Endothelial cell of umbilical vein (primary cell): ENCODE measurements at regions not wholly inside any gene's neighbourhood (a gene's known extent, or its start where the extent isn't known, plus 50 kb on each side); places are given as distances from the start of the nearest gene placed in this dataset.
"Not testable (repeated sequence)": the region's sequence is repeated elsewhere in the genome, so short reads cannot be mapped to it uniquely, and the experiment has no call there.

Source experiments
- EZH2 ChIP-seq: IDR thresholded peaks from 2 replicates; pipeline ENCODE4 v1.6.1; 2012; ENCODE audit warnings: borderline replicate concordance, low read depth, mild to moderate bottlenecking, moderate library complexity, low read length, inconsistent platforms; ENCODE audit not compliant: severe bottlenecking
- MYC ChIP-seq: IDR thresholded peaks from one replicate; pipeline ENCODE4 v1.6.1; 2011; ENCODE audit warnings: mild to moderate bottlenecking, low read depth, low read length
- TF ChIP-seq, protein P1 (sequence below), 2 donors: IDR thresholded peaks; 1 replicate in 1 of 2; 2 replicates in 1 of 2; pipeline ENCODE4 v1.5.1; 2011; ENCODE audit warnings: low read length in 2 of 2, mild to moderate bottlenecking in 2 of 2, moderate library complexity in 2 of 2, control low read depth in 1 of 2, inconsistent platforms in 1 of 2, low read depth in 1 of 2; ENCODE audit not compliant: insufficient read depth in 1 of 2; ENCODE audit errors: extremely low read depth in 1 of 2

DNA sequence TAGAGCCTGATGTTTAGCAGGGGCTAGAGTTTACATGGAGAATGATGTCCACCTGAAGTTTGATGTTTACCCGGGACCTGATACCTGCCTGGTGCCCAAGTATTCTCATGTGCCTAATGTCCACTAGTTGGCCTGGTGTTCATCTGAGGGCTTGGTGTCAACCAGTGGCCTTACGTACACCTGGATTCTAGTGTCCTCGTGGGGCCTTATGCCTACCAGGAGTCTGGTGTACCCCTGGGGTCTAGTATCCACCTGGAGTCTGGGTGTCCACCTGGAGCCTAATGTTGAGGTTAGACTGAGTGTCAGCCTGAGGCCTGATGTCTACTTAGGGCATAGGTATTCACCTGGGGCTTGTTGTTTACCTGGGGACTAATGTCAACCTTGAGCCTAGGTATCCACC, 195.7 kb downstream of the POTEM start:
- TF ChIP-seq, protein P1, sequence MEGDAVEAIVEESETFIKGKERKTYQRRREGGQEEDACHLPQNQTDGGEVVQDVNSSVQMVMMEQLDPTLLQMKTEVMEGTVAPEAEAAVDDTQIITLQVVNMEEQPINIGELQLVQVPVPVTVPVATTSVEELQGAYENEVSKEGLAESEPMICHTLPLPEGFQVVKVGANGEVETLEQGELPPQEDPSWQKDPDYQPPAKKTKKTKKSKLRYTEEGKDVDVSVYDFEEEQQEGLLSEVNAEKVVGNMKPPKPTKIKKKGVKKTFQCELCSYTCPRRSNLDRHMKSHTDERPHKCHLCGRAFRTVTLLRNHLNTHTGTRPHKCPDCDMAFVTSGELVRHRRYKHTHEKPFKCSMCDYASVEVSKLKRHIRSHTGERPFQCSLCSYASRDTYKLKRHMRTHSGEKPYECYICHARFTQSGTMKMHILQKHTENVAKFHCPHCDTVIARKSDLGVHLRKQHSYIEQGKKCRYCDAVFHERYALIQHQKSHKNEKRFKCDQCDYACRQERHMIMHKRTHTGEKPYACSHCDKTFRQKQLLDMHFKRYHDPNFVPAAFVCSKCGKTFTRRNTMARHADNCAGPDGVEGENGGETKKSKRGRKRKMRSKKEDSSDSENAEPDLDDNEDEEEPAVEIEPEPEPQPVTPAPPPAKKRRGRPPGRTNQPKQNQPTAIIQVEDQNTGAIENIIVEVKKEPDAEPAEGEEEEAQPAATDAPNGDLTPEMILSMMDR (IDR thresholded peaks at IDR 0.05; ENCODE audit: extremely low read depth in 1 of 2, insufficient read depth in 1 of 2, low read depth in 1 of 2, low read length in 2 of 2) = not testable (repeated sequence)
- TF ChIP-seq EZH2, MYC: not testable (repeated sequence)
